HUDEP-2 (cell line): ENCODE measurements at regions not wholly inside any gene's neighbourhood (a gene's known extent, or its start where the extent isn't known, plus 50 kb on each side); places are given as distances from the start of the nearest gene placed in this dataset.

Source experiments
- DNase-seq, 76 experiments: peaks; one replicate each; lab custom pipeline; 2025; ENCODE audit not compliant: unreplicated experiment in 76 of 76; lab: John Stamatoyannopoulos, UW

GRCh38 chr18:51687845-51688585 is 490.5 kb upstream of the MEX3C start:
- DNase-seq, result no peak

DNA sequence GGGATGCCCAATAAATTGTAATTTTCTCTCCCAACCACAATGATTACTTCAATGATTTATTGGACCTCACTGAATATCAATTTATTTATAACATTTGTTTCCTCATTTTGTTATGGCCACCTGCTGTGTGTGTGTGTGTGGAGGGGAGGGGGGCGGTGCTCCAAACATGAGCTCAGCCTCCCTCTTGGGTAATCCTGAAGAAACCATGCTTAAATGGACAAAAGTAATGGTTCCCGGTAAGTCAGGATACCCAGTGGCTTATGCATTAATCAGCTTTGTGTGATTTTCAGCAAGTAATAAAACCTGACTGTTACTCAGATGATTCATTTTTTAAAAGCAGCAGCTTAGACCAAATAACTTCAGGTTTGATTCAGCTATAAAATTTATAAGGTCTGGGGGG is 495.1 kb upstream of the MEX3C start:
- no peak for DNase-seq

- DNase-seq, result no peak
Measured at GRCh38 chr18:51711298-51711889, 513.9 kb upstream of the MEX3C start.

DNA sequence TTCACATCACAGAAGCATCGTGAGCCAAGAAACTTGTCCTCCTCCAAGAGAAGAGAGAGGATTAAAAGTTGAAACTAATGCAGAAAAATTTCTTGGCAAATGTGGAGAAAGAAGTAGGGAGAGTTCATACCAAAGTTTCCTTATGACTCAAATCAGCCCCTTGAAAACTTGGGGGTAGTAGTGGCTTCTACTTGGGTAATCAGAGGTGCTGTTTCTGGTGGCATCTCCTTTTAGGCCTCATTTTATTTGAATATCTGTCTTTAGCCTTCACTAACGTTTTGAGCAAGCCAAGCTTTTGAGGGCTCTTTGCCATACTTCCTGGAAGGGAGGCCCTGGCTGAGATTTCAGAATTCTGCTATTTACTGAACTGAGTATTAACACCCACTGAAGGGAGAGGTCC is 515.3 kb upstream of the MEX3C start:
- no peak for DNase-seq

DNA sequence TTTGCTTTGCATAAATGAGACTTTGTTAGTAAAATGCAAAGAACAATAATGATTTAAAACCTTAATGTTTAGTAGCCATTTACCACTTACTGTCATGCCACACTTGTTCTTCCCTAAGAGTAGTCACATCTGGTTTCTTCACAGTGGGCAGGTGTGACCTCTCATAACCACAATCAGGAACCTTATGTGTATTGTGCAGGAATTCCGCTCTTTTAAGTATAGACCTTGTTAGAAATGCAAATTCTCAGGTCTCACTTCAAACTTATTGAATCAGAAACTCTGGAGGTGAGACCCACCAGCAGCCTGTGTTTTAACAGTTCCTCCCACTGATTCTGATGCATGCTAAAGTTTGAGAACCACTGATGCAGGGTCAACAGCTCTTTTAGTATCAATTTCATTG is 518.8 kb upstream of the MEX3C start:
- DNase-seq, result no peak

DNA sequence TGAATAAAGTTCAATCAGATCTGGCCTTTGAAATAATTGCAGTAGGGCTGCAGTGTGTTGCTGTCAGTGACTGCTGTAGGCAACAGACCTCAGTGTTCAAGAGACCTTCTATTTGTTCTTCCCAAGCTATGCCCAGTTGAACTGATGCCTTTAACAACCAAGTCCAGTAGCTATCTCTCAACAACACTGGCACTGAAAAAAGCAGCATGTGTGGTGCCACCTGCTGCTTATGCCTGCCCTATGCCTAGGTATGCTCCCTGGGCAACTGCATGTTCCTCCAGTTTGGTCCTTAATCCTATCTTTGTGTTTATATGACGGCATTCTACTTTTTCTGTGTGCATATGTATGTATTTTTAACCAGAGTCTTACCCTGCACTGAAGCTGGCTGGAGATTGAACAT is 523.9 kb upstream of the MEX3C start:
- DNase-seq, result no peak

DNA sequence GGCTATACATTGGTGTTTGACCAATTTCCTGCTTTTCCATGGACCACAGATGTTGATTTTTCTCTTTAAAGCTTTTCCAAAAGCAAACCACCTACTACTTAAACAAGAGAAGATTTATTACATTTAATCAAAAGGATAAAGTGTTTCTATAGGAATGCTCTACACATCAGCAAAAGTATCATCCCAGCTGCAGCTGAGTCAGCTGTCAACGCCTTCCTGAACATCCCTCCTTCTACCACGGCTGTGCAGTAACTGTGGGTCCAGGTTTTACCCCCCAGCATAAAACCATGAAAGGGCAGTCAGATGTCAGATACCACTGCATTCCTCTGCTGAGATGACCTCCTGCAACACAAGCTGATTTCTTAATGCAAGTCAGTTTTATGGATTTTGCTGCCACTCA is 524.5 kb upstream of the MEX3C start:
- DNase-seq, result no peak

GRCh38 chr18:51724790-51725721 is 527.6 kb upstream of the MEX3C start:
- DNase-seq, result no peak

- no peak for DNase-seq
Measured at GRCh38 chr18:51726614-51727013, 529.1 kb upstream of the MEX3C start.

- no peak for DNase-seq
Measured at GRCh38 chr18:51727780-51728179, 530.3 kb upstream of the MEX3C start.

DNA sequence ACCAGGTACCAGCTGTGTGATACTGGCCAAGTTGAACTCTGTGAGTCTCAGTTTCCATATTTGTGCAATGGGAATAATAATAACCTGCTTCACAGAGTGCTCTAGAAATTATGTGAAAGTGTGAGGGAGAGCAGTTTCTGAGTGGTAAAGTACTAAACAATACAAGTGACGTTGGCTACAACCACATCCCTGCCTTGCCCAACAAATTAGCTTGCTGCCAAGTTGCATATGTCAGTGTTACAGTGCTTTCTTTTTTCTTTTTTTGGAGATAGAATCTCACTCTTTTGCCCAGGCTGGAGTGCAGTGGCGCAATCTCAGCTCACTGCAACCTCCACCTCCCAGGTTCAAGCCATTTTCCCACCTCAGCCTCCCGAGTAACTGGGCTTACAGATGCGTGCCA is 533.6 kb upstream of the MEX3C start:
- no peak for DNase-seq

DNA sequence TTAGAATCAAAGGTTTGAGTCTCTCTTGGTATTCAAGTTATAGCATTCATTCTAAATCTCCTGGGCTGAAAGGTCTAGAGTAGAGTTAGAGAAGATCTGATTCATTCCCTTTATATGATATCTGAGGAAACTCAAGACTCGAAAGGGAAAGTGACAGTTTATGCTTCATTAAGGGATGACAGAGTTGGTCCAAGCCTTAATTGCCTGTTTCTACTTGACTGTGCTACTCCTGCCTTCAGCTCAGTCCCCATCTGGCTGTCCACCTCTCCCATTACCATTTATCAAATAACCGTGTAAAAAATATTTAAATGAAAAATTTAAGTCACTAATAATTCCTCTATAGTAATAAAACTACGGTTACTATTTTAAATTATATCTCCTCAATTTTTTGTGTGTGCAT is 537.1 kb upstream of the MEX3C start:
- DNase-seq, result no peak

DNA sequence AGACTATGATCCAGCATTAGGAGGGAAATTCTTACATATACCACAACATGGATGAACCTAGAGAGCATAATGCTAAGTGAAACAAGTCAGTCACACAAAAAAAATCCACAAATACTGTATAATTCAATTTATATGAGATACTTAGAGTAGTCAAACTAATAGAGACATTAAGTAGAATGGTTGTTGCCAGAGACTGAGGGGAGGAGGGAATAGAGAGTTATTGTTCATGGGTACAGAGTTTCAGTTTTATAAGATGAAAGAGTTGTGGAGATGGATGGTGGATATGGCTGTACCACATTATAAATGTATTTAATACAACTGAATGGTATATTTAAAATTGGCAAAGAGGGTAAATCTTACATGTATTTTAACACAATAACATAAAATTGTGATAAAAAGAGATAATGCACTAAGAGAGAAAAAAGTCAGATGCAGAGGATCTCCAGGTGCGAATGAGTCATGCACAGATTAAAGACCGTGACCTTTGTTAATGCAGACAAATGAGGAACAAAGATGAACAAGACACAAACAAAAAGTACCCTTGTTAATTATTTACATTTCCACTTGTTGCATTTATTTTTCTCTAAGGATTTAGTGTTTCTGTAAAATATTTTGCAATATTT is 541.7 kb upstream of the MEX3C start:
- no peak for DNase-seq

DNA sequence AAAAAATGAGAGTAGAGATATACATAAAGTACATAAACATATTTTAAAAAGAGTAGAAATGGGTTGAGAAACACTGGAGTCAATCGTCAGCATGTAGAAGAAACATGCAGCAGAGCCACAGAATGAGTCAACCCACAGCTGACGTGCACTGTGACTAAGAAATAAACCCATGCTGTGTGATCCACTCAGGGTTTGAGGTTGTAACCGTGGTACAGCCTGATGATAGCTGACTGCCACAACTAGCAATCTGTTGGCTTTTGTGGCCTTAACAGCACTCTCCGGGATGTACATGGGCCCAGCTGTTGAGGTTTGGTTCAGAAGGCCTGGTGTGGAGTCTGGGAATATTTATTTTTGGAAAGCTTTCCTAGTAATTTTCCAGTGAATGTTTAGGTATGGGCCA is 554.4 kb upstream of the MEX3C start:
- no peak for DNase-seq

GRCh38 chr18:51753365-51754057 is 556.0 kb upstream of the MEX3C start:
- DNase-seq, result no peak

DNA sequence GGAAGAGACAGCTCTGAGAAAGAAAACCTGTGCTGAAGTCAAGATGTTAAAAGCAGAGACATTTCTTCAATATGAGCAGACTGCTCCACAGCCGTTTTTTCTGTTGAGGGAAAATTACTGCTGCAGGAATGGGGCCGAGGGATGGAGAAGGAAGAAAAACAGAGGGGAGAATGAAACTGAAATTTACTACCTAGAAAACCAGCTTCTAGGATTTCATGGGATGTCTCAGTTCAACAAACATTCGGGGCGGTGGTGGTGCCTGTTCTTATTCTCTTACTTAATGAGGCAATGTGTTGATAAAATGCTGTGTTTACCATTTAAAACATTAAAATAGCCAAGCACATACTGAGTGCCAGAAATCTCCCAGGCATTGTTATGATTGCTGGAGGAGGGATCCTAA is 557.1 kb upstream of the MEX3C start:
- DNase-seq, result no peak

DNA sequence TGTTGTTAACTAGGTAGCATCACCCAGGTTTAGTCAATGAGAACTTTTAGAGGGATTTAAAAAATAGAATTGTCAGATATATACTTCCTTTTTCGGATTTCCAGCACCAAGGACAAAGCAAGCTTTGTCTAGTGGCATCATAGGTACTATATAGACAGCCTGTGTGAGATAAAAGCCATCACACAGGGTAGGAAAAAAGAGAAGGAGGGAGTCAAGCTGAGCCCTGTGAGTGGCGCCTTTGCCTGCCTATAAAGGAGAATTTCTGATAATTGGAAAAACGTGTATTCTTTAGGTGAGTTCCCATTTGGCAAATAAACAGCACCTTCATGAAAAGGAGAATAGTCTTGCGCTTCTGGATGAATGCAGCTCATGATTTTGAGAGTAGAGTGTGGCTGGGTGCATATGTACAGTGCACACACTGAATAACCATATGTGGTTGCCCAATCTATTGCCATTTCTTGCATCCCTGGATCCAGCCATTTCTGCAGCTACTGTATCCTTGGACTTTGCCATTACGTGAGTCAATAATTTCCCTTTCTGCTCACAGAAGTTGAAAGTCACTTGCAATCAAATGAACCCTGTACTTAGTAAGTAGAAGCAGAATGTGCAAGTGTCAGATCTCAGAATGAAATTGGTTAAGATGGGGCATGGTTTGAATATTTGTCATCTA is 559.9 kb upstream of the MEX3C start:
- no peak for DNase-seq

GRCh38 chr18:51762373-51762772 is 564.9 kb upstream of the MEX3C start:
- DNase-seq, result no peak

DNA sequence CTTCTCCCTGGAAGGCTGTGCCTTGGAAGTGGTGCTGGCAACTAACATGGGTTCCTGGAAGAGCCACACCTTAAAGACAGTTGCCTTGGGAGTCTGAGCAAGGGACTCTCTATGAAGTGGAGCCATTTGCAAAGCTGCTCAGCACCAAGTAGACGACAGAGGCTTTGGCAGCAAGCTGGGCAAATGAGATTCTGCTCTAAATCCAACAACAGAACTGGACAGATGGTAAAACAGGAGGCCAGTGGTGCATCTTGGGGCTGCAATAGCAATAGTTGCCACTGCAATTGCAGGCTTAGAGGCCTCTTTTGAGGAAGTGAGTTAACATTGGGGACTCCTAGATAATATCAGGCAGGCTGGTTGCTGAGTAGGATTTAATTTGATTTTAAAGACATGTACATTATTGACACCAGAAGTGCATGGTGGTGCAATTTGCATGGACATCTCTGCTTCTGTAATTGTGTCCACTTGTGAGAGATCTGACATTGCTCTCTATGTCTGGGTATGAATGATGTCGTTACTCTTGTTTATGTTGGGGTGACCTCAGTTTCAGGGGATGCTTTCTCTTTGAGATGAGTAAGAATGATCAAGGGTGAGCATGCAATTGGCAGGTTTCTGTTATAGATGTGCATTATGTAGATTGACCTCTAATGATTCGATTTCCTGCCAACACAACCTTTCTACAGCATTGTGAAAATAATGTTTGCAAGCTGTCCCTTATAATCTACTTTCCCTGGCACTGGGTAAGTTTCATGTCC is 568.3 kb upstream of the MEX3C start:
- DNase-seq, result no peak
